ENCODE measurements at regions not wholly inside any gene's neighbourhood (a gene's known extent, or its start where the extent isn't known, plus 50 kb on each side); places are given as distances from the start of the nearest gene placed in this dataset.

GRCh38 chr5:82912462-82912861 lies 164.7 kb downstream of the TMEM167A start:
- no peak for TF ChIP-seq CTCF (IDR thresholded peaks at IDR 0.05; ENCODE audit: insufficient read depth, low read depth, low read length)
- H3K4me3 ChIP-seq (ENCODE audit: low read depth, low read length), result no peak overlapping the region
- DNase-seq (ENCODE audit: low read depth), result no peak

GRCh38 chr5:82911910-82912309 lies 165.3 kb downstream of the TMEM167A start:
- no peak for DNase-seq (ENCODE audit: low read depth)
- H3K4me3 ChIP-seq (ENCODE audit: low read depth, low read length), result no peak overlapping the region
- no peak for TF ChIP-seq CTCF (IDR thresholded peaks at IDR 0.05; ENCODE audit: insufficient read depth, low read depth, low read length)

GRCh38 chr5:82910905-82911304 lies 166.3 kb downstream of the TMEM167A start:
- H3K4me3 ChIP-seq (ENCODE audit: low read depth, low read length), result no peak overlapping the region
- no peak for TF ChIP-seq CTCF (IDR thresholded peaks at IDR 0.05; ENCODE audit: insufficient read depth, low read depth, low read length)
- DNase-seq (ENCODE audit: low read depth), result no peak

GRCh38 chr5:82910491-82910890 lies 166.7 kb downstream of the TMEM167A start:
- H3K4me3 ChIP-seq (ENCODE audit: low read depth, low read length), result no peak overlapping the region
- TF ChIP-seq CTCF (IDR thresholded peaks at IDR 0.05; ENCODE audit: insufficient read depth, low read depth, low read length), result no peak
- DNase-seq (ENCODE audit: low read depth), result no peak

- no peak overlapping the region for H3K4me3 ChIP-seq (ENCODE audit: low read depth, low read length)
- no peak for DNase-seq (ENCODE audit: low read depth)
- no peak for TF ChIP-seq CTCF (IDR thresholded peaks at IDR 0.05; ENCODE audit: insufficient read depth, low read depth, low read length)
Observed at GRCh38 chr5:82909771-82910170, 167.4 kb downstream of the TMEM167A start.

GRCh38 chr5:82905986-82906385 lies 171.2 kb downstream of the TMEM167A start:
- no peak for DNase-seq (ENCODE audit: low read depth)
- no peak overlapping the region for H3K4me3 ChIP-seq (ENCODE audit: low read depth, low read length)
- TF ChIP-seq CTCF (IDR thresholded peaks at IDR 0.05; ENCODE audit: insufficient read depth, low read depth, low read length), result no peak

GRCh38 chr5:82901281-82901888 lies 175.8 kb downstream of the TMEM167A start:
- no peak for DNase-seq (ENCODE audit: low read depth)
- no peak for TF ChIP-seq CTCF (IDR thresholded peaks at IDR 0.05; ENCODE audit: insufficient read depth, low read depth, low read length)
- no peak overlapping the region for H3K4me3 ChIP-seq (ENCODE audit: low read depth, low read length)
